Kidney glomerular epithelial cell (primary cell): ENCODE measurements at regions not wholly inside any gene's neighbourhood (a gene's known extent, or its start where the extent isn't known, plus 50 kb on each side); places are given as distances from the start of the nearest gene placed in this dataset.

Experiments
- DNase-seq: peaks from one replicate; lab custom pipeline; 2025; lab: John Stamatoyannopoulos, UW

- DNase-seq, result no peak
Observed at GRCh38 chr14:42750771-42751170, 1144.1 kb downstream of the LRFN5 start.

GRCh38 chr14:42742084-42742483 lies 1135.4 kb downstream of the LRFN5 start:
- DNase-seq, result no peak

GRCh38 chr14:42736408-42736807 lies 1129.7 kb downstream of the LRFN5 start:
- no peak for DNase-seq

GRCh38 chr14:42734041-42734440 lies 1127.4 kb downstream of the LRFN5 start:
- no peak for DNase-seq

GRCh38 chr14:42732005-42732404 lies 1125.3 kb downstream of the LRFN5 start:
- DNase-seq, result no peak

GRCh38 chr14:42731480-42731879 lies 1124.8 kb downstream of the LRFN5 start:
- no peak for DNase-seq

GRCh38 chr14:42729681-42730080 lies 1123.0 kb downstream of the LRFN5 start:
- DNase-seq, result no peak

- DNase-seq, result no peak
Observed at GRCh38 chr14:42719391-42719790, 1112.7 kb downstream of the LRFN5 start.

GRCh38 chr14:42715316-42715715 lies 1108.6 kb downstream of the LRFN5 start:
- DNase-seq, result peak; percentile 25

- DNase-seq, result no peak
Observed at GRCh38 chr14:42710071-42710470, 1103.4 kb downstream of the LRFN5 start.

- DNase-seq, result no peak
Observed at GRCh38 chr14:42703501-42703900, 1096.8 kb downstream of the LRFN5 start.

- DNase-seq, result no peak
Observed at GRCh38 chr14:42687421-42687820, 1080.7 kb downstream of the LRFN5 start.

- no peak for DNase-seq
Observed at GRCh38 chr14:42683707-42684106, 1077.0 kb downstream of the LRFN5 start.

GRCh38 chr14:42676636-42677035 lies 1070.0 kb downstream of the LRFN5 start:
- no peak for DNase-seq

- DNase-seq, result no peak
Observed at GRCh38 chr14:42673963-42674362, 1067.3 kb downstream of the LRFN5 start.

- no peak for DNase-seq
Observed at GRCh38 chr14:42671636-42672035, 1065.0 kb downstream of the LRFN5 start.

GRCh38 chr14:42665083-42665482 lies 1058.4 kb downstream of the LRFN5 start:
- no peak for DNase-seq

GRCh38 chr14:42664190-42664589 lies 1057.5 kb downstream of the LRFN5 start:
- no peak for DNase-seq

- DNase-seq, result no peak
Observed at GRCh38 chr14:42654707-42655106, 1048.0 kb downstream of the LRFN5 start.

GRCh38 chr14:42642787-42643186 lies 1036.1 kb downstream of the LRFN5 start:
- DNase-seq, result no peak

- DNase-seq, result no peak
Observed at GRCh38 chr14:42633504-42634095, 1026.9 kb downstream of the LRFN5 start.

GRCh38 chr14:42629553-42629952 lies 1022.9 kb downstream of the LRFN5 start:
- DNase-seq, result no peak

GRCh38 chr14:42628602-42629001 lies 1021.9 kb downstream of the LRFN5 start:
- DNase-seq, result no peak

- peak; percentile 15 for DNase-seq
Observed at GRCh38 chr14:42626986-42627385, 1020.3 kb downstream of the LRFN5 start.
